ENCODE measurements at regions not wholly inside any gene's neighbourhood (a gene's known extent, or its start where the extent isn't known, plus 50 kb on each side); places are given as distances from the start of the nearest gene placed in this dataset.

GRCh38 chr15:72861354-72861910 is 77.9 kb upstream of the ADPGK start:
- no peak for TF ChIP-seq CTCF (IDR thresholded peaks at IDR 0.05; ENCODE audit: insufficient read depth in 1 of 2, low read depth in 1 of 2, low read length in 1 of 2, severe bottlenecking in 1 of 2, unreplicated experiment in 1 of 2)
- no peaks in the 10 kb centered on the region for H3K9me3 ChIP-seq
- intact Hi-C loops (cut with micrococcal nuclease; ENCODE audit: unreplicated experiment): no loop called here
- BruUV-seq (replicated peaks): no TSS peak
- Mint-ChIP-seq H3K36me3 (ENCODE audit: insufficient read depth, unreplicated experiment) (no peaks in the 10 kb centered on the region), H3K4me1 (ENCODE audit: low read depth, unreplicated experiment) (no peaks in the 10 kb centered on the region), H3K27me3 (ENCODE audit: insufficient read depth, unreplicated experiment) (peaks cover 13% of the 10 kb centered on the region), H3K4me3 (ENCODE audit: unreplicated experiment) (no peak overlapping the region), H3K9me3 (ENCODE audit: unreplicated experiment) (no peaks in the 10 kb centered on the region), H3K27ac (ENCODE audit: unreplicated experiment) (no peak overlapping the region)
- no peaks in the 10 kb centered on the region for H3K4me1 ChIP-seq
- ChIA-PET CTCF (interaction anchor here (0.5 kb wide), 1 partner anchor 25 kb away, joined by 3 read pairs; no protein-coding TSS in a partner anchor), POLR2A (no interaction called here)
- H3K36me3 ChIP-seq (ENCODE audit: control insufficient read depth, insufficient read depth, low read length): no peaks in the 10 kb centered on the region
- no peaks in the 10 kb centered on the region for H3K27me3 ChIP-seq (replicated peaks; ENCODE audit: control insufficient read depth, insufficient read depth, low read length)
- no peak for DNase-seq
- no peak overlapping the region for H3K4me3 ChIP-seq (ENCODE audit: low read depth, low read length)

- Mint-ChIP-seq H3K9me3 (ENCODE audit: unreplicated experiment) (no peaks in the 10 kb centered on the region), H3K27me3 (ENCODE audit: insufficient read depth, unreplicated experiment) (peaks cover 9% of the 10 kb centered on the region), H3K36me3 (ENCODE audit: insufficient read depth, unreplicated experiment) (no peaks in the 10 kb centered on the region), H3K27ac (ENCODE audit: unreplicated experiment) (no peak overlapping the region), H3K4me3 (ENCODE audit: unreplicated experiment) (no peak overlapping the region), H3K4me1 (ENCODE audit: low read depth, unreplicated experiment) (no peaks in the 10 kb centered on the region)
- TF ChIP-seq CTCF (IDR thresholded peaks at IDR 0.05; ENCODE audit: insufficient read depth in 1 of 2, low read depth in 1 of 2, low read length in 1 of 2, severe bottlenecking in 1 of 2, unreplicated experiment in 1 of 2): no peak
- Histone ChIP-seq H3K9me3 (no peaks in the 10 kb centered on the region), H3K4me3 (ENCODE audit: low read depth, low read length) (no peak overlapping the region), H3K36me3 (ENCODE audit: control insufficient read depth, insufficient read depth, low read length) (no peaks in the 10 kb centered on the region), H3K27me3 (replicated peaks; ENCODE audit: control insufficient read depth, insufficient read depth, low read length) (no peaks in the 10 kb centered on the region), H3K4me1 (no peaks in the 10 kb centered on the region)
- no peak for DNase-seq
- ChIA-PET CTCF (interaction anchor here (0.5 kb wide), 1 partner anchor 140 kb away, joined by 3 read pairs; no protein-coding TSS in a partner anchor), POLR2A (no interaction called here)
- BruUV-seq (replicated peaks): no TSS peak
- intact Hi-C loops (cut with micrococcal nuclease; ENCODE audit: unreplicated experiment): no loop called here
These were observed 76.2 kb upstream of the ADPGK start for GRCh38 chr15:72859757-72860145.

DNA sequence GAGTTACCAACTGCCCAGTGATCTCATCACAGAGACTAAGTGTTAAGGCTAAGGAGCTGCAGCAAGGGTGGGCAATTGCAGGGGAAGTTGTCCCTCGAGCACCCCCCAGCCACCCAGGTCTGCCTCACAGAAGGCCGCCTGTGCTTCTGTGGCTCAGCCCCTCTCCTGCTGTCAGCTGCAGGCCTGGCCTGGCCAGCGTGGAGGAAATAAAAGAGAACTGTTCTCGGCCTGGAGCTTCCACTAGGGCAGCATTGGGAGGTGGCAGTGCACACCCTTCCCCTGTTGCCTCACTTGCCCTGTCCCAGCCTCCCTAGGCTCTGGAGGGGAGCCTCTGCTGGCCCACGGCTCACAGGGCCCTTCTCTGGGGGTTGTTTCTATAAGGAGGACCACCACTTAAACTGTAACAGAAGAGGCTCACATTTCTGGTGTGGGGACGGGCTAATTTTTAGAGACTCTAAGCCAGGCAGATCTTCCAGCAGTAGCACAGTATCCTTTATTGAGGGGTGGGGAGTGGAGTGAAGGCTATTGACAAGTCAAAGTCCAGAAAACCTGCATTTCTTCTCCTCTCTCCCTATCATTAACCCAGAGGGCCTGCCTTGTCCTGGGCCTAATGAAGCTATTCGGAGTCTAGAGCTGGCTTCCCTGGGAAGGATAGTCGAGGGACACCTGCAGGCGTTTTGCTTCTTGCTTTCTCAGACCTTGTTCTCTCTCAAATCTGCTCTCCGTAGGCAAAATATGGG is 75.6 kb upstream of the ADPGK start:
- Histone ChIP-seq H3K27me3 (replicated peaks; ENCODE audit: control insufficient read depth, insufficient read depth, low read length) (no peaks in the 10 kb centered on the region), H3K4me1 (no peaks in the 10 kb centered on the region), H3K9me3 (no peaks in the 10 kb centered on the region), H3K4me3 (ENCODE audit: low read depth, low read length) (no peak overlapping the region), H3K36me3 (ENCODE audit: control insufficient read depth, insufficient read depth, low read length) (no peaks in the 10 kb centered on the region)
- Mint-ChIP-seq H3K9me3 (ENCODE audit: unreplicated experiment) (no peaks in the 10 kb centered on the region), H3K27me3 (ENCODE audit: insufficient read depth, unreplicated experiment) (peaks cover 9% of the 10 kb centered on the region), H3K36me3 (ENCODE audit: insufficient read depth, unreplicated experiment) (no peaks in the 10 kb centered on the region), H3K4me3 (ENCODE audit: unreplicated experiment) (no peak overlapping the region), H3K4me1 (ENCODE audit: low read depth, unreplicated experiment) (no peaks in the 10 kb centered on the region), H3K27ac (ENCODE audit: unreplicated experiment) (no peak overlapping the region)
- TF ChIP-seq CTCF (IDR thresholded peaks at IDR 0.05; ENCODE audit: insufficient read depth in 1 of 2, low read depth in 1 of 2, low read length in 1 of 2, severe bottlenecking in 1 of 2, unreplicated experiment in 1 of 2): no peak
- intact Hi-C loops (cut with micrococcal nuclease; ENCODE audit: unreplicated experiment): no loop called here
- DNase-seq: peak in 1 of 2 experiments; percentile 10
- POLR2A ChIA-PET: no interaction called here
- no TSS peak for BruUV-seq (replicated peaks)
- CTCF ChIA-PET: interaction anchor here (0.5 kb wide), 1 partner anchor 140 kb away, joined by 3 read pairs; no protein-coding TSS in a partner anchor

All from Caco-2 (cell line).